ENCODE measurements at regions not wholly inside any gene's neighbourhood (a gene's known extent, or its start where the extent isn't known, plus 50 kb on each side); places are given as distances from the start of the nearest gene placed in this dataset.

DNA sequence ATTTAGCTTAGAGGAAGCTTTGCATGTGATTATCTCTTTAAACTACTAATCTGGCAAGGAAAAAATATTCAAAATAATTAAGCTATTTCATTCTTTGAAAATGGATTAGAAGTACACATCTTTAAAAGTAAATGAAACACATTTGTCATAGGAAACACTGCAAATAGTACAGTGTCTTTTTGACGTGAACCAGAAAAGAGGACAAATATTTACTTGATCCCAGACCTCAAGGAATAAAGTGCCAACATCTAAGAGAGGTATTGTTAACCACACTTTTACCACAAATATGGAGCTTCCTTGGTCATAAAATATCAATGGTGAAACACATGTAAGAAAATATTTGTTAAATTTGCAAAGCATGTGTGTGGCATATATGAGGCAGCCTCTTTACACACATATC lies 159.9 kb downstream of the SNX7 start:
- H2AFZ ChIP-seq (ENCODE audit: low read depth, low read length) = no peak overlapping the region
- intact Hi-C loops (cut with micrococcal nuclease) (no loop called here), dilution Hi-C loops (cut with MboI; ENCODE audit: extremely low pct_ligation_motif_present, low sequenced_read_pairs) (no loop called here)
- no peaks in the 10 kb centered on the region for H3K9me1 ChIP-seq (replicated peaks; ENCODE audit: control insufficient read depth, extremely low read depth, insufficient read depth, low read length)
- BruUV-seq (replicated peaks) = no TSS peak
- H3K36me3 ChIP-seq (ENCODE audit: control insufficient read depth in 2 of 2, extremely low read depth in 1 of 2, insufficient read depth in 2 of 2, low read length in 2 of 2) = no peaks in the 10 kb centered on the region
- TF ChIP-seq POLR2A (IDR thresholded peaks at IDR 0.05; ENCODE audit: low read depth, low read length) (no peak), MYC (IDR thresholded peaks at IDR 0.05; ENCODE audit: low read depth, low read length) (no peak), POLR2AphosphoS5 (IDR thresholded peaks at IDR 0.05; ENCODE audit: insufficient read depth, low read depth, low read length) (no peak), EZH2 (IDR thresholded peaks at IDR 0.05; ENCODE audit: borderline replicate concordance, low read depth, low read length, severe bottlenecking) (no peak)
- no peak overlapping the region for H3K9ac ChIP-seq (replicated peaks; ENCODE audit: extremely low read depth, insufficient read depth, low read length)
- no peaks in the 10 kb centered on the region for H4K20me1 ChIP-seq (replicated peaks; ENCODE audit: control insufficient read depth, extremely low read depth, insufficient read depth, low read length)
- H3K4me1 ChIP-seq (ENCODE audit: control insufficient read depth, extremely low read depth, insufficient read depth, low read length) = no peaks in the 10 kb centered on the region
- H3K4me3 ChIP-seq (replicated peaks in 1 of 3; ENCODE audit: insufficient read depth in 1 of 3, low read depth in 1 of 3, low read length in 3 of 3) = no peak overlapping the region
- ChIA-PET CTCF (interaction anchor here (1.5 to 1.6 kb wide), 2 partner anchors 10 to 27 kb away, joined by 5 to 6 read pairs; no protein-coding TSS in a partner anchor), POLR2A (no interaction called here)
- no peak overlapping the region for H3K4me2 ChIP-seq (ENCODE audit: insufficient read depth, low read length)
- no peak overlapping the region for H3K27ac ChIP-seq (ENCODE audit: insufficient read depth, low read depth, low read length)
- peaks cover 2 to 5% of the 10 kb centered on the region in 2 experiments for H3K27me3 ChIP-seq (ENCODE audit: control insufficient read depth in 2 of 2, insufficient read depth in 2 of 2, low read length in 2 of 2)
- no peak for DNase-seq (ENCODE audit: low read depth, low spot score)
- H3K9me3 ChIP-seq (replicated peaks; ENCODE audit: control insufficient read depth, insufficient read depth, low read length) = no peaks in the 10 kb centered on the region
- H3K79me2 ChIP-seq (ENCODE audit: control insufficient read depth, insufficient read depth, low read length) = no peaks in the 10 kb centered on the region
- no peak for FAIRE-seq

DNA sequence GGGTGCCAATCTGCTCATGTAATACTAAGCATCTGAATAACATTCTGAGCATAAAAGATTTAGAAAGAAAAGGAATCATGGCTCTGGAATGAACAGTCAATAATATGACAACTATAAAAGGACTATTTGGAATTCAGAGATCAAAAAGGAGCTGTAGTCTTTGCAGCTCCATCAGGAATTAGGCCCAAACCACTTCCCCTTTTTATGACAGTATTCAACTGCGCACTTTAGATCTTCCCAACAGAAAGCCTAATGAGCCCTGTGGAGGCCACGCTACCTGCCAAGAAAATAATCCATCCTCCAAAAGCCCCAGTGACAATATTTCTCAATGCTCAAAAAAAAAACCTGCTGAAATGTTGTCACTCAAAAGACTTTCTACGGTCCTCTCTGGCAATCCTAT lies 163.2 kb downstream of the SNX7 start:
- H3K27me3 ChIP-seq (ENCODE audit: control insufficient read depth in 2 of 2, insufficient read depth in 2 of 2, low read length in 2 of 2) = peaks cover 2% of the 10 kb centered on the region in 2 experiments
- dilution Hi-C loops (cut with MboI; ENCODE audit: extremely low pct_ligation_motif_present, low sequenced_read_pairs) = no loop called here

More for the DNA sequence above, 163.2 kb downstream of the SNX7 start:
- no peak for DNase-seq (ENCODE audit: low read depth, low spot score)
- Histone ChIP-seq H3K4me2 (ENCODE audit: insufficient read depth, low read length) (no peak overlapping the region), H4K20me1 (replicated peaks; ENCODE audit: control insufficient read depth, extremely low read depth, insufficient read depth, low read length) (no peaks in the 10 kb centered on the region), H2AFZ (ENCODE audit: low read depth, low read length) (no peak overlapping the region), H3K79me2 (ENCODE audit: control insufficient read depth, insufficient read depth, low read length) (no peaks in the 10 kb centered on the region), H3K4me3 (replicated peaks in 1 of 3; ENCODE audit: insufficient read depth in 1 of 3, low read depth in 1 of 3, low read length in 3 of 3) (no peak overlapping the region), H3K36me3 (ENCODE audit: control insufficient read depth in 2 of 2, extremely low read depth in 1 of 2, insufficient read depth in 2 of 2, low read length in 2 of 2) (no peaks in the 10 kb centered on the region), H3K9me3 (replicated peaks; ENCODE audit: control insufficient read depth, insufficient read depth, low read length) (no peaks in the 10 kb centered on the region), H3K9ac (replicated peaks; ENCODE audit: extremely low read depth, insufficient read depth, low read length) (no peak overlapping the region), H3K27ac (ENCODE audit: insufficient read depth, low read depth, low read length) (no peak overlapping the region), H3K9me1 (replicated peaks; ENCODE audit: control insufficient read depth, extremely low read depth, insufficient read depth, low read length) (no peaks in the 10 kb centered on the region), H3K4me1 (ENCODE audit: control insufficient read depth, extremely low read depth, insufficient read depth, low read length) (no peaks in the 10 kb centered on the region)
- BruUV-seq (replicated peaks) = no TSS peak
- intact Hi-C loops (cut with micrococcal nuclease) = no loop called here
- FAIRE-seq = no peak
- ChIA-PET CTCF (interaction anchor here (0.7 kb wide), 1 partner anchor 27 kb away, joined by 3 read pairs; no protein-coding TSS in a partner anchor), POLR2A (no interaction called here)
- TF ChIP-seq CTCF (IDR thresholded peaks at IDR 0.05; ENCODE audit: extremely low read depth in 1 of 2, insufficient read depth in 1 of 2, low read depth in 1 of 2, low read length in 2 of 2) (no peak), JUN (IDR thresholded peaks at IDR 0.05; ENCODE audit: borderline replicate concordance, insufficient read depth, insufficient read length, low read depth) (no peak), EZH2 (IDR thresholded peaks at IDR 0.05; ENCODE audit: borderline replicate concordance, low read depth, low read length, severe bottlenecking) (no peak), MYC (IDR thresholded peaks at IDR 0.05; ENCODE audit: low read depth, low read length) (no peak), POLR2AphosphoS5 (IDR thresholded peaks at IDR 0.05; ENCODE audit: insufficient read depth, low read depth, low read length) (no peak), FOS (IDR thresholded peaks at IDR 0.05; ENCODE audit: borderline replicate concordance, insufficient read depth, low read length) (no peak), GATA2 (IDR thresholded peaks at IDR 0.05; ENCODE audit: insufficient read depth, insufficient read length, low read depth, low read length) (no peak), POLR2A (IDR thresholded peaks at IDR 0.05; ENCODE audit: low read depth, low read length) (no peak)
- TF ChIP-seq, protein P1, sequence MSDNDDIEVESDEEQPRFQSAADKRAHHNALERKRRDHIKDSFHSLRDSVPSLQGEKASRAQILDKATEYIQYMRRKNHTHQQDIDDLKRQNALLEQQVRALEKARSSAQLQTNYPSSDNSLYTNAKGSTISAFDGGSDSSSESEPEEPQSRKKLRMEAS (IDR thresholded peaks at IDR 0.05; ENCODE audit: insufficient read depth, insufficient read length) = no peak

Measured in endothelial cell of umbilical vein (primary cell).